Heart left ventricle (tissue), 13 donors: ENCODE measurements at regions not wholly inside any gene's neighbourhood (a gene's known extent, or its start where the extent isn't known, plus 50 kb on each side); places are given as distances from the start of the nearest gene placed in this dataset.

Source experiments
- POLR2A ChIP-seq, 2 donors: fragments of 450-650 bp; IDR thresholded peaks; one replicate each; pipeline ENCODE4 v1.6.1; 2017; ENCODE audit warnings: antibody characterized with exemption in 2 of 2, mild to moderate bottlenecking in 2 of 2, moderate library complexity in 2 of 2
- TF ChIP-seq, protein P1 (sequence below), 12 donors: fragments of 200-600 bp; sonication (generic) in 4 of 12; IDR thresholded peaks; one replicate each; pipeline versions ENCODE4 v1.5.0 to v1.8.0; 2018 to 2022; ENCODE audit warnings: antibody characterized with exemption in 12 of 12, mild to moderate bottlenecking in 5 of 12
- donor health status: ischemic (EF 13 %, LVEDD 7.1; RV severe dilation, severe dysfunction).
- donor health status: DM: no; HTN: yes; CAD: no.
- donor health status: DM: no; HTN: no; CAD: no.
- donor health status: ischemic (EF 25% LVEDD 6.9; RV normal size, moderate dysfunction).
- donor health status: ischemic (EF 25% LVEDD 5.7; RV mildly dilated, moderate dysfunction).
- donor health status: ischemic (EF 35%, LVEDD 5.7; RV mildly dilated, moderate dysfunction).
- donor health status: nonischemic (EF 11% LVEDD 7.7; RV severe dilation, severe dysfunction).
- donor health status: DM: yes; HTN: yes; CAD: no.
- donor health status: PGD.
- donor health status: ischemic (EF 29% LVEDD 5.4; RV normal size, mild dysfunction).
- donor health status: nonischemic (EF 23%, LVEDD 6.1; RV moderate dilation, normal function).

DNA sequence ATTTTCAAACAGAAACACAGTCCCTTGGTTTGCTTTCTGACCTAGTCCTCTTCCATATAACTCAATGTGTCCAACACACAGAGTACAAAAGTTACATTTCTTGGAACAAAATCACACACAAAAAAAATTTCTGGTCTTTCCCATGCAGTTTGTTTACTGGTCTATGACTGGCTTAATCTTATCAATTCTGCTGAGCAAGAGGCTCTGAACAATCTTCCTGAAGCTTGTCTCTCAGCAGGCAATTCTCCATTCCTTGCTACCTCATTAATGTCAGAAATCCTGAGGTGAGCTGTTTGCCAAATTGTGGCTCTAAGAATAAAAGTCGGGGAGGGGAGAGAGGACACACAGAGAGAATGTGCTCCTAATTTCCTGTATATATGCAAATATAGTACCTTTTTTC, 423.6 kb downstream of the HLX start:
- TF ChIP-seq, protein P1, sequence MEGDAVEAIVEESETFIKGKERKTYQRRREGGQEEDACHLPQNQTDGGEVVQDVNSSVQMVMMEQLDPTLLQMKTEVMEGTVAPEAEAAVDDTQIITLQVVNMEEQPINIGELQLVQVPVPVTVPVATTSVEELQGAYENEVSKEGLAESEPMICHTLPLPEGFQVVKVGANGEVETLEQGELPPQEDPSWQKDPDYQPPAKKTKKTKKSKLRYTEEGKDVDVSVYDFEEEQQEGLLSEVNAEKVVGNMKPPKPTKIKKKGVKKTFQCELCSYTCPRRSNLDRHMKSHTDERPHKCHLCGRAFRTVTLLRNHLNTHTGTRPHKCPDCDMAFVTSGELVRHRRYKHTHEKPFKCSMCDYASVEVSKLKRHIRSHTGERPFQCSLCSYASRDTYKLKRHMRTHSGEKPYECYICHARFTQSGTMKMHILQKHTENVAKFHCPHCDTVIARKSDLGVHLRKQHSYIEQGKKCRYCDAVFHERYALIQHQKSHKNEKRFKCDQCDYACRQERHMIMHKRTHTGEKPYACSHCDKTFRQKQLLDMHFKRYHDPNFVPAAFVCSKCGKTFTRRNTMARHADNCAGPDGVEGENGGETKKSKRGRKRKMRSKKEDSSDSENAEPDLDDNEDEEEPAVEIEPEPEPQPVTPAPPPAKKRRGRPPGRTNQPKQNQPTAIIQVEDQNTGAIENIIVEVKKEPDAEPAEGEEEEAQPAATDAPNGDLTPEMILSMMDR (IDR thresholded peaks at IDR 0.05): no peak
- no peak for TF ChIP-seq POLR2A (IDR thresholded peaks at IDR 0.05)
